NCI-H748 (cell line): ENCODE measurements at regions not wholly inside any gene's neighbourhood (a gene's known extent, or its start where the extent isn't known, plus 50 kb on each side); places are given as distances from the start of the nearest gene placed in this dataset.

Experiments used
- DNase-seq: peaks from one replicate; lab custom pipeline; 2025; ENCODE audit not compliant: unreplicated experiment; lab: John Stamatoyannopoulos, UW

- no peak for DNase-seq
Measured at GRCh38 chr15:39488516-39488915, 92.4 kb upstream of the THBS1 start.

- no peak for DNase-seq
Measured at GRCh38 chr15:39488961-39489360, 91.9 kb upstream of the THBS1 start.

- DNase-seq, result no peak
Measured at GRCh38 chr15:39491115-39491885, 89.6 kb upstream of the THBS1 start.

GRCh38 chr15:39491886-39492490, 88.9 kb upstream of the THBS1 start:
- DNase-seq, result no peak

GRCh38 chr15:39493424-39494067, 87.3 kb upstream of the THBS1 start:
- DNase-seq, result no peak

- DNase-seq, result no peak
Measured at GRCh38 chr15:39494462-39494861, 86.4 kb upstream of the THBS1 start.

- no peak for DNase-seq
Measured at GRCh38 chr15:39495871-39496840, 84.7 kb upstream of the THBS1 start.

- no peak for DNase-seq
Measured at GRCh38 chr15:39497016-39497758, 83.7 kb upstream of the THBS1 start.

GRCh38 chr15:39497759-39498565, 82.9 kb upstream of the THBS1 start:
- DNase-seq, result no peak

GRCh38 chr15:39498629-39499028, 82.2 kb upstream of the THBS1 start:
- DNase-seq, result no peak

GRCh38 chr15:39499042-39499441, 81.8 kb upstream of the THBS1 start:
- DNase-seq, result no peak

GRCh38 chr15:39499681-39500080, 81.2 kb upstream of the THBS1 start:
- DNase-seq, result no peak

GRCh38 chr15:39501366-39502081, 79.4 kb upstream of the THBS1 start:
- DNase-seq, result no peak

GRCh38 chr15:39502082-39502447, 78.8 kb upstream of the THBS1 start:
- no peak for DNase-seq

- DNase-seq, result no peak
Measured at GRCh38 chr15:39502611-39503195, 78.2 kb upstream of the THBS1 start.

- DNase-seq, result no peak
Measured at GRCh38 chr15:39503526-39503925, 77.4 kb upstream of the THBS1 start.

GRCh38 chr15:39504808-39505207, 76.1 kb upstream of the THBS1 start:
- DNase-seq, result no peak

- no peak for DNase-seq
Measured at GRCh38 chr15:39506146-39506545, 74.7 kb upstream of the THBS1 start.

- DNase-seq, result no peak
Measured at GRCh38 chr15:39508536-39508935, 72.3 kb upstream of the THBS1 start.
